ENCODE measurements at regions not wholly inside any gene's neighbourhood (a gene's known extent, or its start where the extent isn't known, plus 50 kb on each side); places are given as distances from the start of the nearest gene placed in this dataset.

DNA sequence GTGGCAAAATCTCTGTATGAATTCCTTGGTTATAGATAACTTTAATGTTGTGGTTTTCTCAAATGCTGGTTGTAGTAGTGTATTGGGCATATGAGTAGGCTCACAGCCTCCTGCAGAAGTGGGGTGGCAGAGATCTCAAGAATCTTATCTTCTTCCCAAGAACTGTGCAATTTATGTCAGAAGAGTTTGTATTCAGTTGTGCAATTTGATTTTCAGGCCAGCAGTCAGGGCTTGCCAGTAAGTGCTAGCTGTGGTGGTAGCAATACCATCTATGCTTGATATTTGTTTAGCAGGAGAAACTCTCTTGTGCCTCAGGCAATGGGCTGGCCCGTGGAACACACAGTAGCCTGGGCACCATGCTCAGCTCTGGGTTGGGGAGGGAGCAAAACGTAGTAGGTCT, 58.4 kb upstream of the GOLIM4 start:
- TF ChIP-seq, protein P1, sequence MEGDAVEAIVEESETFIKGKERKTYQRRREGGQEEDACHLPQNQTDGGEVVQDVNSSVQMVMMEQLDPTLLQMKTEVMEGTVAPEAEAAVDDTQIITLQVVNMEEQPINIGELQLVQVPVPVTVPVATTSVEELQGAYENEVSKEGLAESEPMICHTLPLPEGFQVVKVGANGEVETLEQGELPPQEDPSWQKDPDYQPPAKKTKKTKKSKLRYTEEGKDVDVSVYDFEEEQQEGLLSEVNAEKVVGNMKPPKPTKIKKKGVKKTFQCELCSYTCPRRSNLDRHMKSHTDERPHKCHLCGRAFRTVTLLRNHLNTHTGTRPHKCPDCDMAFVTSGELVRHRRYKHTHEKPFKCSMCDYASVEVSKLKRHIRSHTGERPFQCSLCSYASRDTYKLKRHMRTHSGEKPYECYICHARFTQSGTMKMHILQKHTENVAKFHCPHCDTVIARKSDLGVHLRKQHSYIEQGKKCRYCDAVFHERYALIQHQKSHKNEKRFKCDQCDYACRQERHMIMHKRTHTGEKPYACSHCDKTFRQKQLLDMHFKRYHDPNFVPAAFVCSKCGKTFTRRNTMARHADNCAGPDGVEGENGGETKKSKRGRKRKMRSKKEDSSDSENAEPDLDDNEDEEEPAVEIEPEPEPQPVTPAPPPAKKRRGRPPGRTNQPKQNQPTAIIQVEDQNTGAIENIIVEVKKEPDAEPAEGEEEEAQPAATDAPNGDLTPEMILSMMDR (IDR thresholded peaks at IDR 0.05; ENCODE audit: borderline replicate concordance, extremely low read depth, low read length, poor library complexity, severe bottlenecking): no peak
- TF ChIP-seq EZH2 (IDR thresholded peaks at IDR 0.05; ENCODE audit: borderline replicate concordance, low read depth, low read length, severe bottlenecking): no peak

DNA sequence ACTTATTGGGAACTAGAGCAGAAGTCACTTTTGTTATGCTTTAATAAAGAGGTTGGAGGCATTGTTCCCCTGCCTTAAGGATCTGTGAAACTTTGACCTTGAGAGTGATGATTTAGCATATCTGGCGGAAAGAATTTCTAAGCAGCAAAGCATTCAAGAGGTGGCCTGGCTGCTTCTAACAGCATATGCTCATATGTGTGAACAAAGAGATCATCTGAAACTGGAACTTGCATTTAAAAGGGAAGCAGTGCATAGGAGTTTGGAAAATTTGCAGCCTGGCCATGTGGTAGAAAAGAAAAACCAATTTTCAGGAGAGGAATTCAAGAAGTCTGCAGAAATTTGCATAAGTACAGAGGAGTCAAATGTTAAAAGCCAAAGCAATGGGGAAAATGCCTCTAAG, 56.4 kb upstream of the GOLIM4 start:
- Histone ChIP-seq H3K27me3 (ENCODE audit: insufficient read depth, low read length, poor library complexity) (no peaks in the 10 kb centered on the region), H3K36me3 (ENCODE audit: insufficient read depth, low read length) (no peaks in the 10 kb centered on the region), H3K4me2 (ENCODE audit: insufficient read depth, low read length) (no peak overlapping the region), H3K9ac (ENCODE audit: low read depth, low read length) (no peak overlapping the region), H3K9me3 (ENCODE audit: insufficient read depth, low read length, severe bottlenecking) (peaks cover 11% of the 10 kb centered on the region), H3K27ac (ENCODE audit: low read length) (no peak overlapping the region), H3K4me3 (ENCODE audit: low read depth in 1 of 2, low read length in 2 of 2) (no peak overlapping the region), H3K4me1 (ENCODE audit: insufficient read depth, low read length) (no peaks in the 10 kb centered on the region), H2AFZ (ENCODE audit: low read depth, low read length) (no peak overlapping the region), H3K79me2 (ENCODE audit: insufficient read depth, low read length) (no peaks in the 10 kb centered on the region), H4K20me1 (ENCODE audit: insufficient read depth, low read length) (no peaks in the 10 kb centered on the region)
- DNase-seq: no peak
- ATAC-seq (ENCODE audit: insufficient read depth, low read depth): no peak
- TF ChIP-seq, protein P1 (IDR thresholded peaks at IDR 0.05; ENCODE audit: borderline replicate concordance, extremely low read depth, low read length, poor library complexity, severe bottlenecking): no peak
- TF ChIP-seq EZH2 (IDR thresholded peaks at IDR 0.05; ENCODE audit: borderline replicate concordance, low read depth, low read length, severe bottlenecking): no peak

More for the DNA sequence above, 58.4 kb upstream of the GOLIM4 start:
- H3K79me2 ChIP-seq (ENCODE audit: insufficient read depth, low read length): no peaks in the 10 kb centered on the region
- H3K27me3 ChIP-seq (ENCODE audit: insufficient read depth, low read length, poor library complexity): no peaks in the 10 kb centered on the region
- DNase-seq: no peak
- H3K27ac ChIP-seq (ENCODE audit: low read length): no peak overlapping the region
- H2AFZ ChIP-seq (ENCODE audit: low read depth, low read length): no peak overlapping the region
- H3K4me3 ChIP-seq (ENCODE audit: low read depth in 1 of 2, low read length in 2 of 2): no peak overlapping the region
- H3K36me3 ChIP-seq (ENCODE audit: insufficient read depth, low read length): no peaks in the 10 kb centered on the region
- H3K4me2 ChIP-seq (ENCODE audit: insufficient read depth, low read length): no peak overlapping the region
- H3K9me3 ChIP-seq (ENCODE audit: insufficient read depth, low read length, severe bottlenecking): peaks cover 11% of the 10 kb centered on the region
- H3K4me1 ChIP-seq (ENCODE audit: insufficient read depth, low read length): no peaks in the 10 kb centered on the region
- H4K20me1 ChIP-seq (ENCODE audit: insufficient read depth, low read length): no peaks in the 10 kb centered on the region
- H3K9ac ChIP-seq (ENCODE audit: low read depth, low read length): no peak overlapping the region
- ATAC-seq (ENCODE audit: insufficient read depth, low read depth): no peak
